Adrenal gland (tissue), 9 donors: ENCODE measurements at regions not wholly inside any gene's neighbourhood (a gene's known extent, or its start where the extent isn't known, plus 50 kb on each side); places are given as distances from the start of the nearest gene placed in this dataset.

Experiments
- DNase-seq, 7 donors: peaks; one replicate each; pipeline ENCODE4 v3.0.0-alpha.2; 2019 to 2020
- H3K27ac ChIP-seq, 5 donors: fragments of 200-600 bp; sonication (generic) in 4 of 5; 1 replicate in 3 of 5; 2 replicates in 2 of 5; pipeline versions ENCODE4 v1.5.1 to v1.8.0; 2016 to 2020; ENCODE audit warnings: mild to moderate bottlenecking in 1 of 5
- H3K27me3 ChIP-seq: fragments of 200-600 bp; 2 replicates; pipeline ENCODE4 v1.8.0; 2021
- H3K36me3 ChIP-seq, 2 donors: fragments of 200-600 bp; replicated peaks in 1 of 2; 1 replicate in 1 of 2; 2 replicates in 1 of 2; pipeline versions ENCODE4 v1.5.1 to v1.8.0; 2018 to 2022
- H3K4me1 ChIP-seq, 2 donors: fragments of 200-600 bp; replicated peaks in 1 of 2; 1 replicate in 1 of 2; 2 replicates in 1 of 2; pipeline versions ENCODE4 v1.5.1 to v1.8.0; 2018 to 2021
- H3K4me3 ChIP-seq, 4 donors: fragments of 200-600 bp; sonication (generic) in 3 of 4; one replicate each; pipeline ENCODE4 v1.5.1; 2016 to 2018
- H3K9me3 ChIP-seq, 3 donors: fragments of 200-600 bp; sonication (generic) in 1 of 3; replicated peaks in 1 of 3; 1 replicate in 2 of 3; 2 replicates in 1 of 3; pipeline versions ENCODE4 v1.5.1 to v1.8.0; 2016 to 2021
- POLR2A ChIP-seq, 2 donors: fragments of 450-650 bp; IDR thresholded peaks; one replicate each; pipeline ENCODE4 v1.6.1; 2017; ENCODE audit warnings: antibody characterized with exemption in 2 of 2, mild to moderate bottlenecking in 2 of 2, moderate library complexity in 1 of 2
- WGBS, 4 donors: extraction: QIAGEN DNeasy Blood & Tissue Kit in 2 of 4; methylation state at CpG; one replicate each; pipeline versions ENCODE4 v1.1.5 to v1.1.7; 2013 to 2017; 5-methylcytosine and 5-hydroxymethylcytosine counted together
- intact Hi-C, 2 donors: fragments of 100-400 bp; cut with DNase I; formaldehyde crosslinking; loops; one replicate each; pipeline versions ENCODE4 v1.14.1 to v1.15.0; 2022 to 2023
- TF ChIP-seq, protein P1 (sequence below), 6 experiments: fragments of 450-650 bp in 4 of 6; fragments of 200-600 bp in 2 of 6; sonication (generic) in 1 of 6; IDR thresholded peaks; 1 replicate in 5 of 6; 2 replicates in 1 of 6; pipeline versions ENCODE4 v1.5.1 to v1.8.0; 2016 to 2021; ENCODE audit warnings: antibody characterized with exemption in 6 of 6, mild to moderate bottlenecking in 2 of 6, moderate library complexity in 1 of 6
- donor health status: healthy with polysubstance abuse.
- donor health status: Bipolar disorder and iron deficiency.
- donor health status: DM: yes; HTN: yes; CAD: no.
- donor health status: DM: no; HTN: no; CAD: no.
- donor health status: DM: no; HTN: no; CAD: no.

DNA sequence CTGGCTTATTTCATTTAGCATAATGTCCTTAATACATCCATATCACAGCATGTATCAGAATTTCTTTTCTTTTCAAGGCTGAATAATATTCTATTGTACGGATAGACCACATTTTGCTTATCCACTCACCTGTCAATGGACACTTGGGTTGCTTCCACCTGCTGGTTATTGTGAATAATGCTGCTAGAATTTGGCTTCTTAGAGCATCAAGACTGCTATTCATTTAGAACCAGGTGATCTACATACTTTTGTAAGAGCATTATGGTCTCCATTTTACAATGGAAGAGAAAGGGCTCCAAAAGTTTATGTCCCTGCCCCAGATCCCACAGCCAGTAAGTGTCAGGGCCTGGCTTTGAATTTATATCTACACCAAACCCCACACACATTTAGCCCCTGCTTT, 100.7 kb upstream of the CD82 start:
- 78 to 90% (median 90%) methylated on average over 1 of the region's 1 CpG for whole genome bisulfite sequencing, 4 donors
- intact Hi-C loops = no loop called here
- TF ChIP-seq POLR2A (IDR thresholded peaks at IDR 0.05) = no peak
- TF ChIP-seq, protein P1, sequence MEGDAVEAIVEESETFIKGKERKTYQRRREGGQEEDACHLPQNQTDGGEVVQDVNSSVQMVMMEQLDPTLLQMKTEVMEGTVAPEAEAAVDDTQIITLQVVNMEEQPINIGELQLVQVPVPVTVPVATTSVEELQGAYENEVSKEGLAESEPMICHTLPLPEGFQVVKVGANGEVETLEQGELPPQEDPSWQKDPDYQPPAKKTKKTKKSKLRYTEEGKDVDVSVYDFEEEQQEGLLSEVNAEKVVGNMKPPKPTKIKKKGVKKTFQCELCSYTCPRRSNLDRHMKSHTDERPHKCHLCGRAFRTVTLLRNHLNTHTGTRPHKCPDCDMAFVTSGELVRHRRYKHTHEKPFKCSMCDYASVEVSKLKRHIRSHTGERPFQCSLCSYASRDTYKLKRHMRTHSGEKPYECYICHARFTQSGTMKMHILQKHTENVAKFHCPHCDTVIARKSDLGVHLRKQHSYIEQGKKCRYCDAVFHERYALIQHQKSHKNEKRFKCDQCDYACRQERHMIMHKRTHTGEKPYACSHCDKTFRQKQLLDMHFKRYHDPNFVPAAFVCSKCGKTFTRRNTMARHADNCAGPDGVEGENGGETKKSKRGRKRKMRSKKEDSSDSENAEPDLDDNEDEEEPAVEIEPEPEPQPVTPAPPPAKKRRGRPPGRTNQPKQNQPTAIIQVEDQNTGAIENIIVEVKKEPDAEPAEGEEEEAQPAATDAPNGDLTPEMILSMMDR (IDR thresholded peaks at IDR 0.05) = no peak

DNA sequence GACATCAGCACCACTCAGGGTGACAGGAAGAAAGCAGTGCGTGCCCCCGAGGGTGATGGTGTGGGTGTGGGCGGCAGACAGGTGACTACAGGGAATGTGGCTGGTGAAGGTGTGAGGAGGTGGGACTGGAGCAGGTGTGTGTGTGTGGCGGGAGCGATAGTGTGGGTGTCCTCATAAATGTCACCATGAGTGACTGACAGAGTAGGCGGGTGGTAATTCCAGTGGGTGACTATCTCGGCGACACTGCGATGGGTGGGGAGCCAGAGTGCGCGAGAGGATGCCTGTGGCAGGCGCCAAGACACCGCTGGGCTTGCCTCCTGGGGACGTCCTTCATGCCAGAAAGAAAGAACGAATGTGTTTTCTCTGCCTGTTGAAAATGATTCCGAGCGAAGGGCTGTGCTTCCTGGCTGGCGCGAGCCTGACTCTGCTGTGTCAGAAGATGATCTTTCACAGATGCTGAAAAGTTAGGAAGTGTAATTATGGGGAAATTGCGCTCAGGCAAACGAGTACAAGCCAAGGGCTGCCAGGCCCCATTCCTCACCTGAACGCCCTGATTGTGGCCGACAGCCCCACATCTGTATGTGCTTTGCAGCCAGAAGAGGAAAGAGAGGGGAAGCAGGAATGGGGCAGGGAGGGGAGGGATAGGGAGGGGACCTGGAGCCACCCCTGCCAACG, 98.8 kb upstream of the CD82 start:
- no peak overlapping the region for H3K27ac ChIP-seq
- H3K27me3 ChIP-seq = peaks cover 8% of the 10 kb centered on the region
- WGBS, 4 donors = 65 to 71% (median 71%) methylated on average over 23 to 24 of the region's 24 CpGs
- DNase-seq = no peak
- no peaks in the 10 kb centered on the region for H3K9me3 ChIP-seq
- no peak overlapping the region for H3K4me3 ChIP-seq
- no peaks in the 10 kb centered on the region for H3K4me1 ChIP-seq
- no peaks in the 10 kb centered on the region for H3K36me3 ChIP-seq
- intact Hi-C loops = no loop called here
- no peak for TF ChIP-seq POLR2A (IDR thresholded peaks at IDR 0.05)
- TF ChIP-seq, protein P1 (IDR thresholded peaks at IDR 0.05) = no peak

More for the DNA sequence above, 100.7 kb upstream of the CD82 start:
- Histone ChIP-seq H3K36me3 (no peaks in the 10 kb centered on the region), H3K27me3 (peaks cover 8% of the 10 kb centered on the region), H3K4me1 (no peaks in the 10 kb centered on the region), H3K27ac (no peak overlapping the region), H3K9me3 (no peaks in the 10 kb centered on the region), H3K4me3 (no peak overlapping the region)
- no peak for DNase-seq

DNA sequence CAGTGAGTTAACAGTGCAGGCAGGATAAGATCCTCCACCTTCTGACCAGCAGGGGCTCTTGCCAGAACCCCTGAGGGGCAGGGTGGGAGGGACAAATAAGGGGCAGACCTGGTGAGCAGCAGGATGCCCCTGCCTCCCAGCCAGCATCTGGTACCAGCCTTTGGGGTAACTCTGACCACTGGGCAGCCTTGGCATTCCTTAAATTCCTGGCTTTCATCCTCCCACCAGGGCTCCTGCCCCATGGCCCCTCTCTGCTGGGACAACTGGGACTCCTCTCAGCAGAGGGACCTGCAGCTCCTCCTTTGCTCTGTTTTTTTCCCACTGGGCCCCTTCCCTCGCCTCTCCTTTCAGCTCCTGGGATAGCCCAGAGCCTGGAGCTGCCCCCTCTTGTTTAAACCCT, 98.0 kb upstream of the CD82 start:
- WGBS, 4 donors = 69 to 81% (median 73%) methylated on average over 1 of the region's 1 CpG
- Histone ChIP-seq H3K9me3 (no peaks in the 10 kb centered on the region), H3K4me1 (no peaks in the 10 kb centered on the region), H3K27me3 (peaks cover 8% of the 10 kb centered on the region), H3K4me3 (no peak overlapping the region), H3K36me3 (no peaks in the 10 kb centered on the region), H3K27ac (no peak overlapping the region)
- TF ChIP-seq, protein P1 (IDR thresholded peaks at IDR 0.05) = no peak
- no peak for TF ChIP-seq POLR2A (IDR thresholded peaks at IDR 0.05)
- no peak for DNase-seq
- intact Hi-C loops = no loop called here

DNA sequence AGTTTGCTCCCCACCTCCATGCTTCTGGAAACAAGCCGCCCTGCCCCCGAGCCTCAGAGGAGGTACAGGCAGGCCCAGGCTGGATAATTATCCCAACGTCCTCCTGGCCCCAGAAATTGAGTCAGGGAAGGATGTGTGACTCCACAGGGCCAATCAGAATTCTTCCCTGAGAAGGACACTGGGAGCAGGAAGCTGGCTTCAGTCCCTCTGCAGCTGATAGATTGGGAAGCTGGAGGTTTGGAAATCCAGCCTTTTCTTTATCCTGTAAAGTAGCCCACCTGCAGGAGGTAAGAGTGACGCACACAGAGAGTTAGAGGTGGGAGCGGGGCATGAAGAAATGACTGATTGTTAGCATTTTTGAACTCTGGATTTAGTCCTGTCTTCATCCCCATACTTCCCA, 97.5 kb upstream of the CD82 start:
- H3K4me1 ChIP-seq = no peaks in the 10 kb centered on the region
- intact Hi-C loops = no loop called here
- peaks cover 8% of the 10 kb centered on the region for H3K27me3 ChIP-seq
- no peaks in the 10 kb centered on the region for H3K36me3 ChIP-seq
- WGBS, 4 donors = 67 to 78% (median 72%) methylated on average over 5 of the region's 5 CpGs
- no peak for TF ChIP-seq POLR2A (IDR thresholded peaks at IDR 0.05)
- TF ChIP-seq, protein P1 (IDR thresholded peaks at IDR 0.05) = no peak
- H3K27ac ChIP-seq = no peak overlapping the region
- no peak for DNase-seq
- H3K9me3 ChIP-seq = no peaks in the 10 kb centered on the region
- no peak overlapping the region for H3K4me3 ChIP-seq
